ENCODE measurements at regions not wholly inside any gene's neighbourhood (a gene's known extent, or its start where the extent isn't known, plus 50 kb on each side); places are given as distances from the start of the nearest gene placed in this dataset.
"Not testable (repeated sequence)": the region's sequence is repeated elsewhere in the genome, so short reads cannot be mapped to it uniquely, and the experiment has no call there.

DNA sequence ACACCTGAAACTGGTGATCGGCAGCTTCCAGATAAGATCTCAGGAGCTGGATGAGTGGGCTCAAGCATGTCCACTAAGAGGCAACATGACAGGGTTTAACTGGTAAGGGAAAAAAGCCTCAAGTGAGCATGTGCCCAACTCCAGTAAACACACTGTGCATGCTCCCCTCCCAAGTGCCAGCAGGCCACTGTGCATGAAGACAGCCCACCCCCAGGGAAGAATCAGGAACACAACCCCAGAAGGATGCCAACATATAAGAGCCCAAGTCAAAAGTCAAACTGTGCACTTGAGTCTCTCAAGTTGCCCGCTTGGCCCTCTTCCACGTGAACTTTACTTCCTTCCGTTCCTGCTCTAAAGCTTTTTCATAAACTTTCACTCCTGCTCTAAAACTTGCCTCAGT lies 311.3 kb upstream of the PRKD1 start:
- Mint-ChIP-seq H3K4me1 (no peaks in the 10 kb centered on the region), H3K36me3 (no peaks in the 10 kb centered on the region), H3K9me3 (peaks cover 0 to 5% (median 2%) of the 10 kb centered on the region in 3 donors), H3K27ac (no peak overlapping the region), H3K27me3 (no peaks in the 10 kb centered on the region), H3K4me3 (no peak overlapping the region)

DNA sequence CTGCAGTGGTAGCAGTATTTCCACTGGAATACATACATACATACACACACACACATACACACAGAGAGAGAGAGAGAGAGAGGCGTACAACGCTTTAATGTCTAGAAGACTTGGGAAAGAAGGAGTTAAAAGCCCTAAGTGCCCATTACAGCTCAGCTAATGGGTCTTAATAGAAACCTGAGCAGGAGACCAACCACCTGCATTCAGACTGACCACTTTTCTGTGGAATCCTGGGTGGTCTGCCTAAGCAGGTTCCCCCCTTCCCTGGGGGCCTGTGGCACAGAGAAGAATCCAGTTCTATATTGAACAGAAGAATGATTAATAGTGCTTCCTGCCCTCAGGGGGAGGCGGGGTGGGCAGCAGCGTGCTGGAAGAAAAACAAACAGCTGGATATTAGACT lies 312.4 kb upstream of the PRKD1 start:
- Mint-ChIP-seq H3K4me3 (no peak overlapping the region), H3K27ac (no peak overlapping the region), H3K27me3 (peaks cover 1% of the 10 kb centered on the region), H3K36me3 (no peaks in the 10 kb centered on the region), H3K4me1 (no peaks in the 10 kb centered on the region), H3K9me3 (peaks cover 0 to 5% (median 2%) of the 10 kb centered on the region in 3 donors)

- Mint-ChIP-seq H3K27me3 (peaks cover 1% of the 10 kb centered on the region), H3K4me3 (no peak overlapping the region), H3K36me3 (no peaks in the 10 kb centered on the region), H3K4me1 (no peaks in the 10 kb centered on the region), H3K27ac (no peak overlapping the region), H3K9me3 (peaks cover 0 to 3% (median 2%) of the 10 kb centered on the region in 3 donors)
Measured at GRCh38 chr14:30240685-30241084, 313.0 kb upstream of the PRKD1 start.

DNA sequence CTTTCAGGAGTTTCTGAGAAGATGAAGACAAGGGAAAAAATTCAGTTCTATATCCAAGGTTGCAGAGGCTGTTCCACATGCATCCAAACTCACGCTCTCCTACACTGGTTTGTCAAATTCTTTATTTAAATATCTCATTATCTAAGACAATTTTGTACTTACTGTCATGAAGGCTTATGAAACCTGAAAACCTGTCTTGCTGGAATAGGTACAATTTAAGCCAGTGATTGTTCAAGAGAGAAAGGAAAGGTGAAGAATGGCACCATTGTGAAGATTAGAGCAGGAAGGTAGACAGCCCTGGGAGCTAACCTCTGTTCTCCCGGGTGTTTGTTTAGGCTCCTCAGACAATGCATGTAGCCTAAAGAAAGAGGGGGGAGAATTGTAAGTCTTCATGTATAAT lies 315.1 kb upstream of the PRKD1 start:
- Mint-ChIP-seq H3K4me1 (no peaks in the 10 kb centered on the region), H3K36me3 (no peaks in the 10 kb centered on the region), H3K27ac (no peak overlapping the region), H3K4me3 (no peak overlapping the region), H3K9me3 (peaks cover 0 to 2% (median 1%) of the 10 kb centered on the region in 3 donors), H3K27me3 (peaks cover 1% of the 10 kb centered on the region)

GRCh38 chr14:30243207-30243606 lies 315.6 kb upstream of the PRKD1 start:
- Mint-ChIP-seq H3K27me3 (peaks cover 1% of the 10 kb centered on the region), H3K27ac (no peak overlapping the region), H3K4me1 (no peaks in the 10 kb centered on the region), H3K36me3 (no peaks in the 10 kb centered on the region), H3K4me3 (no peak overlapping the region), H3K9me3 (peaks cover 0 to 2% (median 1%) of the 10 kb centered on the region in 3 donors)

DNA sequence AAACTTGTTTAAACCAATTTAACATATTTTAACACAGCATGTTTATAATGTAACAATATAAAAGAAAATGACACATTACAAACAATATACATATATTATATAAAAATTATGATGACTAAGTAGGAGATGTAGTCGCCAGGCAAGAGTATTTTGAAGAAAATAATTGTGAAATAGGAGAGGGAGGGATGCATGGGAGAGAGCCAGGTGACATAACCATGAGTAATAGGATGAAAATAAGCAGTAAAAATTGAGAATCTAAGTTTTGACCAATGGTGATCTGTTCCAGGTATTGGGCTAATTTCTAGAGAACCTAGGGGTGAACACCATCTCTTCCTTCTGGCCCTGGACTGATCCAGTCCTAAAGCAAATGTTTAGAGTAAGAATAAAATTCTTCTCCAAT lies 315.2 kb upstream of the G2E3 start:
- peaks cover 0 to 2% (median 1%) of the 10 kb centered on the region in 3 donors for H3K9me3 Mint-ChIP-seq
- H3K27ac Mint-ChIP-seq, result no peak overlapping the region
- no peaks in the 10 kb centered on the region for H3K4me1 Mint-ChIP-seq
- H3K27me3 Mint-ChIP-seq, result peaks cover 1% of the 10 kb centered on the region
- H3K4me3 Mint-ChIP-seq, result no peak overlapping the region
- no peaks in the 10 kb centered on the region for H3K36me3 Mint-ChIP-seq

DNA sequence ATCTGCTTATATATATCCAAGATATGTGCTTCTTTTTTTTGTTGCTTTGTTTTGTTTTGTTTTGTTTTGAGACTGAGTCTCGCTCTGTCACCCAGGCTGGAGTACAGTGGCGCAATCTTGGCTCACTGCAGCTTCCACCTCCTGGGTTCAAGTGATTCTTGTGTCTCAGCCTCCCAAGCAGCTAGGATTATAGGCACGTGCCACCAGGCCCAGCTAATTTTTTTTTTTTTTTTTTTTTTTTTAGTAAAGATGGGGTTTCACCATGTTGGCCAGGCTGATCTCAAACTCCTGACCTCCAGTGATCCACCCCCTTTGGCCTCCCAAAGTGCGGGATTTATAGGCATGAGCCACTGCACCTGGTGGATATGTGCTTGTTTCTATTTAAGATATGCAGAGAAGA lies 314.6 kb upstream of the G2E3 start:
- not testable (repeated sequence) for H3K27me3 Mint-ChIP-seq, H3K27ac Mint-ChIP-seq, H3K4me1 Mint-ChIP-seq, H3K9me3 Mint-ChIP-seq, H3K36me3 Mint-ChIP-seq
- peak overlapping the region in 1 of 4 donors; percentile 65 for H3K4me3 Mint-ChIP-seq

- no peaks in the 10 kb centered on the region for H3K4me1 Mint-ChIP-seq
- H3K9me3 Mint-ChIP-seq, result peaks cover 0 to 7% (median 3%) of the 10 kb centered on the region in 3 donors
- no peaks in the 10 kb centered on the region for H3K36me3 Mint-ChIP-seq
- no peak overlapping the region for H3K4me3 Mint-ChIP-seq
- no peak overlapping the region for H3K27ac Mint-ChIP-seq
- H3K27me3 Mint-ChIP-seq, result no peaks in the 10 kb centered on the region
Measured at GRCh38 chr14:30251017-30251416, 307.9 kb upstream of the G2E3 start.

DNA sequence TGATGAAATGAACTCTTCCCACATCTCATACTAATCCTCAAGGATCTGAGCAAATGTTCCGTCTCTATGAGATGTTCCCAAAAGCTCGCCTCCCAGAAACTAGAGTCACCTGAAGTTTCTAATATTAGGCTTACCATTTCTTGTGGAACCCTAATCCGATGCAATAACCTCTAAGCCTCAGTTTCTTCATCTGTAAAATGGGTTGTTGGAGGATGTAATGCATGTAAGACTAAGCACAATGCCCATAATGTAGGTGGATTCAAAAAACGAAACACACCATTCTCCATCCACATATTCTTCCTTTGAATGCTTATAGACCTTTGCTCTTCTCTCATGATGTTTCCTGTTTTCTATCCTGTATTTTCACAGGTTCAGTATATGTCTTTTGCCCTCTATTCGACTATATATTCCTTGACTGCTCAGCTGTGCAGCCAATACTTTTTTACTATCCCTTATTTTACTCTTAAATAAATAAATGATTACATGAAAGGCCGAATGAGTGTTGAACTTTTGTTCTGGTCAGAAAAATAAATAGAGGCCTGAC lies 307.3 kb upstream of the G2E3 start:
- Mint-ChIP-seq H3K27ac (no peak overlapping the region), H3K36me3 (no peaks in the 10 kb centered on the region), H3K4me1 (no peaks in the 10 kb centered on the region), H3K4me3 (no peak overlapping the region), H3K27me3 (no peaks in the 10 kb centered on the region), H3K9me3 (peaks cover 0 to 11% (median 5%) of the 10 kb centered on the region in 3 donors)

GRCh38 chr14:30252151-30252550 lies 306.8 kb upstream of the G2E3 start:
- peaks cover 0 to 11% (median 5%) of the 10 kb centered on the region in 3 donors for H3K9me3 Mint-ChIP-seq
- no peaks in the 10 kb centered on the region for H3K36me3 Mint-ChIP-seq
- H3K27ac Mint-ChIP-seq, result no peak overlapping the region
- H3K27me3 Mint-ChIP-seq, result no peaks in the 10 kb centered on the region
- no peaks in the 10 kb centered on the region for H3K4me1 Mint-ChIP-seq
- no peak overlapping the region for H3K4me3 Mint-ChIP-seq

DNA sequence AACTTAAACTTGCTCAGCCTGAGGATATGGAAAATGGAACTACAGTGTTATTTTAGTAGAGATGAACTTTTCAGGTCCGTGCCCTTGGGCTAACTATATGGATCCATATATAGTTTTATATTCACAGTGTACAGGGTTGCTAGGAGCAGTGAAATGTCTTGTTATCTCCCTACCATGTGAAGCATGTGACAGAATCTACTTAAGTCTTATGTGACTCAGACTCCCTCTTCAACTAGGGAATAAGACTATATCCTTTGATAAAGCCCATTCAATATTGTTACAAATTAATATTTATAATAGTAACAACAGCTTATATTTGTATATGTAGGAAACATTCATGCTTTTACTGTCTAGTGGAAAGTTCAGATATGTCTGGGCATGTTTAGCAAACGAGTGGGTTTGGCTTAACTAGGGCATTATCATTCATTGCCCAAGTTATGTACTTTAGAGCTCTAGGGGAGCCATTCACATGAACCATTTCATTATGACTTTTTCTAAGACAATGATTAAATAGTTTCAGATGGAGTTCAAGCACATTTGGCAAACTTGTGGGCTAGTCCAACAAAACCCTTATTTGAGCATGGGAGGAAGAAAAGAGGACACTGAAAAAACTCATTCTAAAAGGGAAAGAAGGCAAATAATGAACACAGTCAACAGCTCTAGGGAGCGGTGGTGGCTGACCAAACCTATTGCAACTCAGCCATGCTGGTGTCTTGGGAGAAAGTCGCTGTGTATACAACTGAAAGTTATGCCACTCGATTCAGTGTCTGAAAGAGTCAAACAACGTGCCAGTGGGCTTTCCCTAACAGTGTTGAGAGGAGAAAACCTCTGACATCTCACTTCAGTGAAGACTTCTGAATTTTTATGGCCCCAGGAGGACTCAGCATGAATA lies 305.9 kb upstream of the G2E3 start:
- H3K36me3 Mint-ChIP-seq, result no peaks in the 10 kb centered on the region
- H3K9me3 Mint-ChIP-seq, result peaks cover 0 to 11% (median 5%) of the 10 kb centered on the region in 3 donors
- no peak overlapping the region for H3K4me3 Mint-ChIP-seq
- no peak overlapping the region for H3K27ac Mint-ChIP-seq
- H3K4me1 Mint-ChIP-seq, result no peaks in the 10 kb centered on the region
- no peaks in the 10 kb centered on the region for H3K27me3 Mint-ChIP-seq

GRCh38 chr14:30256627-30257026 lies 302.3 kb upstream of the G2E3 start:
- no peak overlapping the region for H3K4me3 Mint-ChIP-seq
- H3K27me3 Mint-ChIP-seq, result no peaks in the 10 kb centered on the region
- H3K27ac Mint-ChIP-seq, result no peak overlapping the region
- no peaks in the 10 kb centered on the region for H3K36me3 Mint-ChIP-seq
- peaks cover 0 to 11% (median 5%) of the 10 kb centered on the region in 3 donors for H3K9me3 Mint-ChIP-seq
- no peaks in the 10 kb centered on the region for H3K4me1 Mint-ChIP-seq

- Mint-ChIP-seq H3K27ac (no peak overlapping the region), H3K27me3 (no peaks in the 10 kb centered on the region), H3K4me3 (no peak overlapping the region)
Measured at GRCh38 chr14:30257946-30258661, 300.9 kb upstream of the G2E3 start.

DNA sequence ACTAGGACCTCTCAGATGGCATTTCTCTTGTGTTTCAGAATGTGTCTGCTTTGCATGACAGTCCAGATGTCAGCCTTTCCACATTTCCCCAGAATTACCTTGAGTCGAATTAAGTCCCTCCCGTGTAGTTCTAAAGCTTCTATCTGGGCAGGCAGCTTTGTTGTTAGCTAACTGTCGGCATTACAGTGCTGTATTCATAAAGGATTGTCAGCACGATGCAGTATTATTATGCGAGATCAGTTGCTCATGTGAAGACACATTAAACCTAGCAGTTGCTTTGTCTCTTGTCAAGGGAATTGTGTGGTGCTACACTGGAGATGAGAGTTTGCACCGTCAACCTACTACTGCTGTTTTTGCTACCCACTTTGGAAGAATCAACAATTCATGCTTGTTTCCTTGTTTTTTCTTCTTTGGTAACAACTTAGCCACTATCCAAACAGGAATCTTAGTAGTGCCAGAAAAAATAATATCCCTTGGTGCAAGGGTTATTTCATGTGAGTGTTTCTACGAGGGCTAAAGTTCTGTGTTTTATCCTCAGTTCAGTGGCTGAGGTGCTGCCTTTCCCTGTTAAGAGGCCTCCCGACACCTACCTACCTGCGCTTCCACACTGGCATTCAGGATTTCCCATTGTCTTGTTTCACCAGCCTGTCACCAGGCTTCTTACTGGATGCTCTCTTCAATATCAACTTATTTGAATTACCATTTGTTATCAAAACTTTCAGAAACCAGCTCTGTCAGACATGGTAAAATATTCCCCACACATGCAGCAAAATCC lies 297.9 kb upstream of the G2E3 start:
- Mint-ChIP-seq H3K4me3 (no peak overlapping the region), H3K4me1 (no peaks in the 10 kb centered on the region)

More at GRCh38 chr14:30257946-30258661, 300.9 kb upstream of the G2E3 start:
- peaks cover 0 to 11% (median 5%) of the 10 kb centered on the region in 3 donors for H3K9me3 Mint-ChIP-seq
- H3K36me3 Mint-ChIP-seq, result no peaks in the 10 kb centered on the region
- H3K4me1 Mint-ChIP-seq, result no peaks in the 10 kb centered on the region

DNA sequence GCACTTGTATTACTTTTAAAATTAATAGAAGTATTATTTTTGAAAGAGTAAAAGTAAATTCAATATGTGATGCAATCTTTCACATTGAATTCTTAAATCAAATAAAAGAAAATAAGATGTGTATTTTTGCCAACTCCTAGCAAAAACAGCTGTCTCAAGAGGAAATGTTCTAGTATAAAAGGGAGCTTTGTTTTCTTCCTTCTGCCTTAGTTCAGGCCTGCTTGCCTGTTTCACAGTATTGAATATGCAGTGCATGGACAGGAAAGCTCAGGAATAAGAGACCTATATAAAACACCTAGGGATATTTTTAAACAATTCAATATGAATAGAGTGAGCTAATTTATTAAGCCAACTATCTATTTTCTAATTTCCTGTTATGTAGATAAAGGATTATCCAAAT lies 294.8 kb upstream of the G2E3 start:
- no peak overlapping the region for H3K27ac Mint-ChIP-seq
- no peaks in the 10 kb centered on the region for H3K36me3 Mint-ChIP-seq
- no peaks in the 10 kb centered on the region for H3K9me3 Mint-ChIP-seq
- no peaks in the 10 kb centered on the region for H3K27me3 Mint-ChIP-seq
- no peak overlapping the region for H3K4me3 Mint-ChIP-seq
- no peaks in the 10 kb centered on the region for H3K4me1 Mint-ChIP-seq

More for the DNA sequence above, 297.9 kb upstream of the G2E3 start:
- Mint-ChIP-seq H3K9me3 (peaks cover 0 to 4% (median 2%) of the 10 kb centered on the region in 3 donors), H3K36me3 (no peaks in the 10 kb centered on the region), H3K27ac (no peak overlapping the region), H3K27me3 (no peaks in the 10 kb centered on the region)
